Effector memory CD8-positive, alpha-beta T cell (primary cell): ENCODE measurements at regions not wholly inside any gene's neighbourhood (a gene's known extent, or its start where the extent isn't known, plus 50 kb on each side); places are given as distances from the start of the nearest gene placed in this dataset.
A peak's percentile ranks its signal among the peaks of the same experiment; 100 is the strongest.

Source experiments
- ATAC-seq: fragments of 150-1000 bp; cut with Tn5 transposase; replicated peaks from 2 replicates; pipeline ENCODE4 v1.10.0; 2021; ENCODE audit warnings: mild to moderate bottlenecking, moderate library complexity
- DNase-seq, 3 experiments: peaks; one replicate each; pipeline ENCODE4 v3.0.0; 2021
- H3K27ac Mint-ChIP-seq, 2 donors: one replicate each; pipeline ENCODE4 v1.8.0; 2022; ENCODE audit warnings: mild to moderate bottlenecking in 2 of 2, mixed read lengths in 2 of 2, moderate library complexity in 2 of 2
- H3K27me3 Mint-ChIP-seq, 2 donors: one replicate each; pipeline ENCODE4 v1.8.0; 2022; ENCODE audit warnings: mixed read lengths in 2 of 2
- H3K36me3 Mint-ChIP-seq: one replicate; pipeline ENCODE4 v1.8.0; 2022; ENCODE audit warnings: mild to moderate bottlenecking, moderate library complexity, mixed read lengths; ENCODE audit not compliant: insufficient read depth
- H3K4me1 Mint-ChIP-seq, 2 donors: one replicate each; pipeline ENCODE4 v1.8.0; 2022; ENCODE audit warnings: low read depth in 2 of 2, mixed read lengths in 2 of 2
- H3K4me3 Mint-ChIP-seq, 2 donors: one replicate each; pipeline ENCODE4 v1.8.0; 2022; ENCODE audit warnings: mild to moderate bottlenecking in 2 of 2, mixed read lengths in 2 of 2, moderate library complexity in 2 of 2
- H3K9me3 Mint-ChIP-seq, 2 donors: one replicate each; pipeline ENCODE4 v1.8.0; 2022; ENCODE audit warnings: mixed read lengths in 2 of 2

GRCh38 chr21:31558189-31558961 is 101.1 kb upstream of the SOD1 start:
- Mint-ChIP-seq H3K36me3 (peaks cover 4% of the 10 kb centered on the region), H3K4me1 (peaks cover 4 to 9% of the 10 kb centered on the region in 2 donors), H3K4me3 (peak overlapping the region; percentile 65 to 67), H3K27ac (no peak overlapping the region), H3K27me3 (peaks cover 50 to 59% of the 10 kb centered on the region in 2 donors), H3K9me3 (no peaks in the 10 kb centered on the region)
- ATAC-seq (peak; percentile 12), DNase-seq (peak; percentile 1 to 7 (median 5))

GRCh38 chr21:31557421-31558188 is 101.9 kb upstream of the SOD1 start:
- Mint-ChIP-seq H3K4me1 (peaks cover 4 to 9% of the 10 kb centered on the region in 2 donors), H3K27ac (no peak overlapping the region), H3K4me3 (peak overlapping the region; percentile 54 to 65), H3K36me3 (peaks cover 4% of the 10 kb centered on the region), H3K27me3 (peaks cover 55 to 67% of the 10 kb centered on the region in 2 donors), H3K9me3 (no peaks in the 10 kb centered on the region)
- ATAC-seq (no peak), DNase-seq (no peak)

- H3K27ac Mint-ChIP-seq = no peak overlapping the region
- H3K9me3 Mint-ChIP-seq = no peaks in the 10 kb centered on the region
- DNase-seq (no peak), ATAC-seq (no peak)
- H3K4me3 Mint-ChIP-seq = peak overlapping the region in 1 of 2 donors; percentile 54
- H3K36me3 Mint-ChIP-seq = peaks cover 4% of the 10 kb centered on the region
- H3K27me3 Mint-ChIP-seq = peaks cover 55 to 70% of the 10 kb centered on the region in 2 donors
- H3K4me1 Mint-ChIP-seq = peaks cover 4 to 9% of the 10 kb centered on the region in 2 donors
These were observed 102.8 kb upstream of the SOD1 start for GRCh38 chr21:31556662-31557061.

GRCh38 chr21:31555741-31556191 is 103.7 kb upstream of the SOD1 start:
- ATAC-seq (no peak), DNase-seq (no peak)
- no peak overlapping the region for H3K27ac Mint-ChIP-seq
- peaks cover 55 to 69% of the 10 kb centered on the region in 2 donors for H3K27me3 Mint-ChIP-seq
- peaks cover 4 to 9% of the 10 kb centered on the region in 2 donors for H3K4me1 Mint-ChIP-seq
- no peak overlapping the region for H3K4me3 Mint-ChIP-seq
- peaks cover 4% of the 10 kb centered on the region for H3K36me3 Mint-ChIP-seq
- no peaks in the 10 kb centered on the region for H3K9me3 Mint-ChIP-seq

- Mint-ChIP-seq H3K36me3 (peaks cover 4% of the 10 kb centered on the region), H3K4me3 (no peak overlapping the region), H3K4me1 (peaks cover 0 to 5% of the 10 kb centered on the region in 2 donors), H3K27me3 (peaks cover 53 to 57% of the 10 kb centered on the region in 2 donors), H3K9me3 (no peaks in the 10 kb centered on the region), H3K27ac (no peak overlapping the region)
- no peak for ATAC-seq
- DNase-seq = no peak
These were observed 104.9 kb upstream of the SOD1 start for GRCh38 chr21:31554511-31555022.

GRCh38 chr21:31553926-31554325 is 105.6 kb upstream of the SOD1 start:
- peaks cover 53 to 54% of the 10 kb centered on the region in 2 donors for H3K27me3 Mint-ChIP-seq
- H3K4me1 Mint-ChIP-seq = peaks cover 0 to 1% of the 10 kb centered on the region in 2 donors
- no peak for DNase-seq
- H3K9me3 Mint-ChIP-seq = no peaks in the 10 kb centered on the region
- no peaks in the 10 kb centered on the region for H3K36me3 Mint-ChIP-seq
- no peak for ATAC-seq
- H3K27ac Mint-ChIP-seq = no peak overlapping the region
- no peak overlapping the region for H3K4me3 Mint-ChIP-seq

- no peak for DNase-seq
These were observed 106.0 kb upstream of the SOD1 start for GRCh38 chr21:31553461-31553860.

GRCh38 chr21:31552826-31553225 is 106.7 kb upstream of the SOD1 start:
- H3K9me3 Mint-ChIP-seq = no peaks in the 10 kb centered on the region
- H3K36me3 Mint-ChIP-seq = no peaks in the 10 kb centered on the region
- DNase-seq (no peak), ATAC-seq (no peak)
- no peak overlapping the region for H3K27ac Mint-ChIP-seq
- H3K27me3 Mint-ChIP-seq = peaks cover 53 to 54% of the 10 kb centered on the region in 2 donors
- peaks cover 0 to 1% of the 10 kb centered on the region in 2 donors for H3K4me1 Mint-ChIP-seq
- H3K4me3 Mint-ChIP-seq = no peak overlapping the region

More at GRCh38 chr21:31553461-31553860, 106.0 kb upstream of the SOD1 start:
- Mint-ChIP-seq H3K27me3 (peaks cover 53 to 54% of the 10 kb centered on the region in 2 donors), H3K4me1 (peaks cover 0 to 1% of the 10 kb centered on the region in 2 donors), H3K4me3 (no peak overlapping the region), H3K27ac (no peak overlapping the region), H3K36me3 (no peaks in the 10 kb centered on the region), H3K9me3 (no peaks in the 10 kb centered on the region)
- ATAC-seq = no peak

GRCh38 chr21:31550070-31550469 is 109.4 kb upstream of the SOD1 start:
- H3K27ac Mint-ChIP-seq = no peak overlapping the region
- no peak overlapping the region for H3K4me3 Mint-ChIP-seq
- H3K9me3 Mint-ChIP-seq = no peaks in the 10 kb centered on the region
- H3K4me1 Mint-ChIP-seq = peaks cover 0 to 1% of the 10 kb centered on the region in 2 donors
- no peak for DNase-seq
- no peaks in the 10 kb centered on the region for H3K36me3 Mint-ChIP-seq
- ATAC-seq = no peak
- H3K27me3 Mint-ChIP-seq = peaks cover 28 to 29% of the 10 kb centered on the region in 2 donors

- DNase-seq = no peak
- Mint-ChIP-seq H3K36me3 (no peaks in the 10 kb centered on the region), H3K27ac (no peak overlapping the region), H3K4me3 (no peak overlapping the region), H3K4me1 (no peaks in the 10 kb centered on the region), H3K9me3 (no peaks in the 10 kb centered on the region), H3K27me3 (peaks cover 14 to 15% of the 10 kb centered on the region in 2 donors)
- no peak for ATAC-seq
These were observed 110.8 kb upstream of the SOD1 start for GRCh38 chr21:31548688-31549087.

GRCh38 chr21:31546443-31547170 is 112.9 kb upstream of the SOD1 start:
- Mint-ChIP-seq H3K36me3 (no peaks in the 10 kb centered on the region), H3K4me1 (no peaks in the 10 kb centered on the region), H3K27ac (no peak overlapping the region), H3K27me3 (peaks cover 0 to 7% of the 10 kb centered on the region in 2 donors), H3K9me3 (no peaks in the 10 kb centered on the region), H3K4me3 (no peak overlapping the region)
- DNase-seq = no peak
- no peak for ATAC-seq

- no peaks in the 10 kb centered on the region for H3K4me1 Mint-ChIP-seq
- H3K4me3 Mint-ChIP-seq = no peak overlapping the region
- no peaks in the 10 kb centered on the region for H3K9me3 Mint-ChIP-seq
- no peaks in the 10 kb centered on the region for H3K36me3 Mint-ChIP-seq
- ATAC-seq (no peak), DNase-seq (no peak)
- no peak overlapping the region for H3K27ac Mint-ChIP-seq
- H3K27me3 Mint-ChIP-seq = no peaks in the 10 kb centered on the region
These were observed 114.5 kb upstream of the SOD1 start for GRCh38 chr21:31545036-31545435.

- no peaks in the 10 kb centered on the region for H3K9me3 Mint-ChIP-seq
- H3K36me3 Mint-ChIP-seq = no peaks in the 10 kb centered on the region
- no peak for ATAC-seq
- no peak overlapping the region for H3K4me3 Mint-ChIP-seq
- H3K27me3 Mint-ChIP-seq = no peaks in the 10 kb centered on the region
- no peak overlapping the region for H3K27ac Mint-ChIP-seq
- DNase-seq = no peak
- H3K4me1 Mint-ChIP-seq = no peaks in the 10 kb centered on the region
These were observed 116.3 kb upstream of the SOD1 start for GRCh38 chr21:31543191-31543590.
